GM12878 (cell line): ENCODE measurements at regions not wholly inside any gene's neighbourhood (a gene's known extent, or its start where the extent isn't known, plus 50 kb on each side); places are given as distances from the start of the nearest gene placed in this dataset.

Experiments used
- ATAC-seq: fragments of 200-7000 bp; cut with Tn5 transposase; 3 replicates; pipeline ENCODE4 v1.9.1; 2020; ENCODE audit warnings: mild to moderate bottlenecking, moderate library complexity
- BruUV-seq: library from RNA; stranded (reverse); fragments of 400-500 nt; replicated peaks from 2 replicates; lab custom pipeline; 2021; lab: Mats Ljungman, UMichigan
- CTCF ChIA-PET: fragments of 300-600 bp; sonication (Branson Sonifier 250); formaldehyde crosslinking; extraction: SDS; loops from one replicate; lab custom pipeline; 2021; ENCODE audit warnings: inconsistent platforms; lab: Yijun Ruan, JAX
- POLR2A ChIA-PET: fragments of 350-600 bp; formaldehyde crosslinking; extraction: SDS; loops from one replicate; lab custom pipeline; 2021; ENCODE audit warnings: inconsistent platforms; lab: Charles Lee
- RAD21 ChIA-PET: fragments of 300-600 bp; sonication (Branson Sonifier 250); formaldehyde crosslinking; loops from one replicate; lab custom pipeline; 2023; ENCODE audit warnings: antibody characterized with exemption; ENCODE audit not compliant: unreplicated experiment; lab: Charles Lee
- SMC1A ChIA-PET: fragments of 300-600 bp; sonication (Branson Sonifier 250); formaldehyde crosslinking; loops from one replicate; lab custom pipeline; 2023; ENCODE audit not compliant: unreplicated experiment, uncharacterized antibody; lab: Charles Lee
- DNase-seq: peaks from one replicate; pipeline ENCODE4 v3.0.0-alpha.2; 2011; ENCODE audit warnings: low read depth, low spot score
- FAIRE-seq: peaks from 3 replicates; lab custom pipeline; 2011; peaks lifted over from hg19 to GRCh38; lab: Jason Lieb, UNC
- H2AFZ ChIP-seq: 2 replicates; pipeline ENCODE4 v1.6.0; 2011; ENCODE audit warnings: low read depth, low read length, control low read depth; ENCODE audit not compliant: control insufficient read depth
- H3K27ac ChIP-seq: 2 replicates; pipeline ENCODE4 v1.5.1; 2011; ENCODE audit warnings: control low read depth; ENCODE audit not compliant: control insufficient read depth, insufficient read depth
- H3K27me3 ChIP-seq, 2 experiments: replicated peaks in 1 of 2; 2 replicates each; pipeline versions ENCODE4 v1.6.0 to v1.6.1; 2011; ENCODE audit warnings: low read length in 1 of 2; ENCODE audit not compliant: control insufficient read depth in 2 of 2, insufficient read depth in 2 of 2
- H3K36me3 ChIP-seq, 2 experiments: 2 replicates each; pipeline ENCODE4 v1.5.1; 2011; ENCODE audit warnings: low read length in 1 of 2; ENCODE audit not compliant: control insufficient read depth in 2 of 2, insufficient read depth in 2 of 2
- H3K4me1 ChIP-seq: 2 replicates; pipeline ENCODE4 v1.6.1; 2011; ENCODE audit warnings: mild to moderate bottlenecking, low read length, moderate library complexity, mixed read lengths; ENCODE audit not compliant: control insufficient read depth, insufficient read depth
- H3K4me2 ChIP-seq: 2 replicates; pipeline ENCODE4 v1.6.0; 2011; ENCODE audit warnings: control low read depth; ENCODE audit not compliant: control insufficient read depth, insufficient read depth
- H3K4me3 ChIP-seq: fragments of 200-600 bp; sonication (generic); 2 replicates; pipeline ENCODE4 v1.5.1; 2016
- H3K79me2 ChIP-seq: 2 replicates; pipeline ENCODE4 v1.6.0; 2011; ENCODE audit warnings: low read length; ENCODE audit not compliant: control insufficient read depth, insufficient read depth
- H3K9ac ChIP-seq: 2 replicates; pipeline ENCODE4 v1.8.0; 2011; ENCODE audit warnings: low read length, control low read depth, mixed read lengths; ENCODE audit not compliant: control insufficient read depth, insufficient read depth
- H3K9me3 ChIP-seq: replicated peaks from 3 replicates; pipeline ENCODE4 v1.5.1; 2011; ENCODE audit warnings: mild to moderate bottlenecking, low read length; ENCODE audit not compliant: control insufficient read depth, insufficient read depth
- H4K20me1 ChIP-seq: 2 replicates; pipeline ENCODE4 v1.6.0; 2011; ENCODE audit not compliant: control insufficient read depth, insufficient read depth
- HDAC6 ChIP-seq: fragments of 200-600 bp; sonication (generic); IDR thresholded peaks from one replicate; pipeline ENCODE4 v1.8.0; 2017; ENCODE audit warnings: antibody characterized with exemption; ENCODE audit not compliant: unreplicated experiment
- NR2C2 ChIP-seq: IDR thresholded peaks from 2 replicates; pipeline ENCODE4 v1.6.1; 2011; ENCODE audit warnings: borderline replicate concordance, low read depth; ENCODE audit not compliant: control insufficient read depth, insufficient read length
- PBX3 ChIP-seq: IDR thresholded peaks from 2 replicates; pipeline ENCODE4 v1.6.1; 2011; ENCODE audit warnings: mild to moderate bottlenecking, low read depth, low read length, moderate library complexity; ENCODE audit not compliant: insufficient replicate concordance
- PRDM15 ChIP-seq: fragments of 450-650 bp; formaldehyde crosslinking; IDR thresholded peaks from 2 replicates; pipeline ENCODE4 v1.4.0; 2020; ENCODE audit warnings: mild to moderate bottlenecking, moderate library complexity
- RB1 ChIP-seq: fragments of 450-650 bp; formaldehyde crosslinking; IDR thresholded peaks from 2 replicates; pipeline ENCODE4 v1.6.1; 2017; ENCODE audit warnings: mild to moderate bottlenecking, borderline replicate concordance
- SMARCA5 ChIP-seq: fragments of 450-650 bp; IDR thresholded peaks from 2 replicates; pipeline ENCODE4 v1.6.1; 2017; ENCODE audit warnings: mild to moderate bottlenecking
- TARDBP ChIP-seq: IDR thresholded peaks from 2 replicates; pipeline ENCODE4 v1.6.1; 2016; ENCODE audit warnings: borderline replicate concordance
- TCF12 ChIP-seq: IDR thresholded peaks from 2 replicates; pipeline ENCODE4 v1.6.1; 2011; ENCODE audit warnings: low read depth, mild to moderate bottlenecking, low read length
- ZNF687 ChIP-seq: fragments of 450-650 bp; IDR thresholded peaks from 2 replicates; pipeline ENCODE4 v1.6.1; 2017; ENCODE audit warnings: mild to moderate bottlenecking, moderate library complexity
- WGBS: methylation state at CpG from one replicate; pipeline ENCODE4 v1.1.6; 2016; ENCODE audit warnings: low lambda C conversion rate; ENCODE audit not compliant: insufficient replicate concordance, insufficient coverage; ENCODE audit errors: missing lambda C conversion rate; 5-methylcytosine and 5-hydroxymethylcytosine counted together
- in situ Hi-C: fragments of 300-500 bp; cut with MboI; formaldehyde crosslinking; loops from 9 replicates; pipeline ENCODE4 v1.14.3; 2018; ENCODE audit warnings: mixed read lengths
- intact Hi-C: fragments of 100-400 bp; cut with micrococcal nuclease; formaldehyde crosslinking; loops from one replicate; pipeline ENCODE4 v1.14.2; 2022; ENCODE audit not compliant: unreplicated experiment

DNA sequence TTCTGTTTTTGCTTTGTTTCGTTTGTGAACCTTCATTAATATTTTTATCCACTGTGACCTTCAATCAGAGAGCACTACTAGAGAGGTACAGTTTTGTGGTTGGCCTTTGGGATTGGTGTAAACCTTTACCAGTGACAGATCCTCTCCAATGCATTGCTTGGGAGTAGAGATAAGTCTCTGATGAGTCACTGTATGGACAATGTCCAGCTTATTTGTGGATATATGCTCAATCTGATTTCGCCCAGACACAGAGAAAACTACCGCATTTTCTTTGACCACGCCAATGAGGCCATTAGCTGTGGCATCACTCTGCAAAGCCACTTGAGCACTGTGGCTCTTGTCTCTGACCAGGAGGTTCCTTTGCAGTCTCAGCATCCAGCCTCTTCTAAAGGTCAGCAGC is 964.7 kb downstream of the TUSC7 start (continued):
- TF ChIP-seq PRDM15 (CRISPR knock-in tag) (no peak), TARDBP (no peak)
- TF ChIP-seq, all 136 proteins: peak for 0

GRCh38 chr3:117681619-117682018 is 972.0 kb downstream of the TUSC7 start:
- DNase-seq, result no peak
- no peak for FAIRE-seq
- no peaks in the 10 kb centered on the region for H3K4me1 ChIP-seq
- no peak overlapping the region for H3K4me3 ChIP-seq
- RAD21 ChIA-PET, result no interaction called here
- no peaks in the 10 kb centered on the region for H4K20me1 ChIP-seq
- no peak overlapping the region for H3K4me2 ChIP-seq
- SMC1A ChIA-PET, result no interaction called here
- no peak for ATAC-seq
- in situ Hi-C loops, result no loop called here
- CTCF ChIA-PET, result interaction anchor here (0.8 kb wide), 1 partner anchor 54 kb away, joined by 3 read pairs; no protein-coding TSS in a partner anchor
- H3K27me3 ChIP-seq, result no peaks in the 10 kb centered on the region; a peak in 1 of 4 replicates
- no peak overlapping the region for H2AFZ ChIP-seq
- no peaks in the 10 kb centered on the region for H3K9me3 ChIP-seq
- no peaks in the 10 kb centered on the region for H3K36me3 ChIP-seq
- WGBS, result 0% methylated on average over 2 of the region's 2 CpGs
- no TSS peak for BruUV-seq
- no peak overlapping the region for H3K27ac ChIP-seq
- H3K79me2 ChIP-seq, result no peaks in the 10 kb centered on the region
- POLR2A ChIA-PET, result no interaction called here
- no peak overlapping the region for H3K9ac ChIP-seq
- intact Hi-C loops, result no loop called here
- no peak for TF ChIP-seq RB1
- TF ChIP-seq NR2C2, result no peak
- TF ChIP-seq PBX3, result no peak
- TF ChIP-seq TCF12, result no peak
- no peak for TF ChIP-seq HDAC6
- no peak for TF ChIP-seq SMARCA5
- TF ChIP-seq ZNF687, result no peak
